Karpas-422 (cell line): ENCODE measurements at regions not wholly inside any gene's neighbourhood (a gene's known extent, or its start where the extent isn't known, plus 50 kb on each side); places are given as distances from the start of the nearest gene placed in this dataset.

ENCODE experiments used
- DNase-seq: peaks from one replicate; pipeline ENCODE4 v3.0.0-alpha.2; 2015
- H2AFZ ChIP-seq: fragments of 200-600 bp; sonication (generic); 2 replicates; pipeline ENCODE4 v1.6.1; 2014; ENCODE audit warnings: antibody characterized with exemption, low read length, mixed read lengths
- H3K27ac ChIP-seq: fragments of 200-600 bp; sonication (generic); 2 replicates; pipeline ENCODE4 v1.5.1; 2014; ENCODE audit warnings: mild to moderate bottlenecking, low read length, moderate library complexity
- H3K27me3 ChIP-seq: fragments of 200-600 bp; sonication (generic); 2 replicates; pipeline ENCODE4 v1.6.1; 2014; ENCODE audit warnings: low read length, mixed read lengths
- H3K36me3 ChIP-seq: fragments of 200-600 bp; sonication (generic); 2 replicates; pipeline ENCODE4 v1.6.1; 2014; ENCODE audit warnings: low read length, mixed read lengths; ENCODE audit not compliant: insufficient read depth
- H3K4me1 ChIP-seq: fragments of 200-600 bp; sonication (generic); 2 replicates; pipeline ENCODE4 v1.6.1; 2014; ENCODE audit warnings: mild to moderate bottlenecking, low read length, mixed read lengths
- H3K4me2 ChIP-seq: fragments of 200-600 bp; sonication (generic); 2 replicates; pipeline ENCODE4 v1.6.1; 2014; ENCODE audit warnings: low read length, low read depth, mild to moderate bottlenecking; ENCODE audit not compliant: poor library complexity, severe bottlenecking
- H3K4me3 ChIP-seq: fragments of 200-600 bp; sonication (generic); 2 replicates; pipeline ENCODE4 v1.5.1; 2014; ENCODE audit warnings: mild to moderate bottlenecking, antibody characterized with exemption, low read length, mixed read lengths
- H3K79me2 ChIP-seq: fragments of 200-600 bp; sonication (generic); 2 replicates; pipeline ENCODE4 v1.6.1; 2014; ENCODE audit warnings: mild to moderate bottlenecking, low read length, mixed read lengths
- H3K9ac ChIP-seq: fragments of 200-600 bp; sonication (generic); 2 replicates; pipeline ENCODE4 v1.6.0; 2014; ENCODE audit warnings: low read length
- H3K9me2 ChIP-seq: fragments of 200-600 bp; sonication (generic), shearing (Covaris generic); replicated peaks from 2 replicates; pipeline ENCODE4 v1.6.0; 2014; ENCODE audit warnings: mild to moderate bottlenecking, low read length, moderate library complexity; ENCODE audit not compliant: insufficient read depth
- H3K9me3 ChIP-seq: fragments of 300-700, 200-600 bp; sonication (generic); 2 replicates; pipeline ENCODE4 v1.6.1; 2014; ENCODE audit warnings: low read length, mixed read lengths
- H4K20me1 ChIP-seq: fragments of 200-600 bp; sonication (generic); 2 replicates; pipeline ENCODE4 v1.6.1; 2014; ENCODE audit warnings: mild to moderate bottlenecking, antibody characterized with exemption, low read length, low read depth; ENCODE audit not compliant: insufficient read depth

DNA sequence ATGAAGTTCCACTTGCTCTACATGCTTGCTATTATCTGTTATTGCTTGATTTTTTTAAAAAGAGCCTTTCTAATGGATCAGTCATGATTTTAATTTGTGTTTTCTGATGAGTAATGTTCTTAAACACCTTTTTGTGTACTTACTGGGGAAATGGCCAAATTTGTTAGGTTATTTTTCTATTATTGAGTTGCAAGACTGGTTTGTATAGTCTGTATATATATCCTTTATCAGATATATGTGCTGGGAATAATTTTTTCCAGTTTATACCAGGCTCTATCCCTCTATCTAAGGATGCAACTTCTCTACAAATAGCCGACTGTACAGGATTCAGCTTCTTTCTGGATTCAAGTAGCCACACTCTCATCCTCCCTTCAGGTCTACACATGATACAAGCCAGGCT, 65.6 kb upstream of the SEC61G start:
- Histone ChIP-seq H3K9me3 (no peaks in the 10 kb centered on the region), H3K27ac (no peak overlapping the region), H2AFZ (no peak overlapping the region), H3K9me2 (no peaks in the 10 kb centered on the region), H4K20me1 (no peaks in the 10 kb centered on the region), H3K9ac (no peak overlapping the region), H3K4me1 (no peaks in the 10 kb centered on the region), H3K79me2 (no peaks in the 10 kb centered on the region), H3K4me2 (no peak overlapping the region), H3K4me3 (no peak overlapping the region), H3K36me3 (no peaks in the 10 kb centered on the region), H3K27me3 (no peaks in the 10 kb centered on the region)
- no peak for DNase-seq

- H4K20me1 ChIP-seq = no peaks in the 10 kb centered on the region
- no peak overlapping the region for H3K27ac ChIP-seq
- H3K36me3 ChIP-seq = no peaks in the 10 kb centered on the region
- H3K9me3 ChIP-seq = no peaks in the 10 kb centered on the region
- H3K9me2 ChIP-seq = no peaks in the 10 kb centered on the region
- no peaks in the 10 kb centered on the region for H3K79me2 ChIP-seq
- no peaks in the 10 kb centered on the region for H3K27me3 ChIP-seq
- H3K4me1 ChIP-seq = no peaks in the 10 kb centered on the region
- H2AFZ ChIP-seq = no peak overlapping the region
- no peak overlapping the region for H3K9ac ChIP-seq
- H3K4me3 ChIP-seq = no peak overlapping the region
- no peak overlapping the region for H3K4me2 ChIP-seq
- no peak for DNase-seq
Measured at GRCh38 chr7:54825368-54825767, 66.4 kb upstream of the SEC61G start.

- Histone ChIP-seq H3K9ac (no peak overlapping the region), H3K4me3 (no peak overlapping the region)
Measured at GRCh38 chr7:54827734-54828133, 68.7 kb upstream of the SEC61G start.

DNA sequence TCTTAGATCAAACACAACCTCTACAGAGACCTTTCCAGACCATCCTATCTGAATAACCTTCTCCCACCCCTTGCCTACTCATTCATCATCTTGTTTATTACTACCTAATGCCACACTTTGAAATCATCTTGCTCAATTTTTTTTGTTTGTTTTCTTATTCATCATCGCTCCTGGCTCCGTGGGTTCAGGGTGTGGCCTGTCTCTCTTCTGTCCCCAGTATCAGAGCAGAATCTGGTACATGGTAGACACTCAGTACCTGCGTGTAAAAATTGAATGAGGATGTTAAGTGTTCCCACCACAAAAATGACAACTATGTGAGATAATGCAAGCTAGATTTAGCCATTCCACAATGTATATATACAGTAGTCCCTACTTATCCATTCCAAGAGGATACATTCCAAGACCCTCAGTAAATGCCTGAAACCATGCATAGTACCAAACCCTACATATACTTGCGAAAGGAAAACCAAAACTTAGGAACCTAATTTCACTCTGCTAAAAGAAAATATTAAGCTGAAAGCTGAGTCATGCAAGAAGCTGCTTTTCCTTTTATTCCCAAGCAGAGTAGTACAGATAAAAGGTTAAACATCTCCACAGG, 72.1 kb upstream of the SEC61G start:
- Histone ChIP-seq H3K9me3 (no peaks in the 10 kb centered on the region), H3K9ac (no peak overlapping the region), H3K27me3 (no peaks in the 10 kb centered on the region), H3K36me3 (no peaks in the 10 kb centered on the region), H3K79me2 (no peaks in the 10 kb centered on the region), H3K9me2 (no peaks in the 10 kb centered on the region), H2AFZ (no peak overlapping the region), H4K20me1 (no peaks in the 10 kb centered on the region), H3K4me1 (no peaks in the 10 kb centered on the region), H3K4me3 (no peak overlapping the region), H3K27ac (no peak overlapping the region), H3K4me2 (no peak overlapping the region)
- DNase-seq = no peak

More at GRCh38 chr7:54827734-54828133, 68.7 kb upstream of the SEC61G start:
- no peak overlapping the region for H2AFZ ChIP-seq
- H4K20me1 ChIP-seq = no peaks in the 10 kb centered on the region
- H3K79me2 ChIP-seq = no peaks in the 10 kb centered on the region
- H3K9me3 ChIP-seq = no peaks in the 10 kb centered on the region
- H3K36me3 ChIP-seq = no peaks in the 10 kb centered on the region
- no peaks in the 10 kb centered on the region for H3K27me3 ChIP-seq
- H3K27ac ChIP-seq = no peak overlapping the region
- no peak overlapping the region for H3K4me2 ChIP-seq
- H3K4me1 ChIP-seq = no peaks in the 10 kb centered on the region
- no peak for DNase-seq
- H3K9me2 ChIP-seq = no peaks in the 10 kb centered on the region

DNA sequence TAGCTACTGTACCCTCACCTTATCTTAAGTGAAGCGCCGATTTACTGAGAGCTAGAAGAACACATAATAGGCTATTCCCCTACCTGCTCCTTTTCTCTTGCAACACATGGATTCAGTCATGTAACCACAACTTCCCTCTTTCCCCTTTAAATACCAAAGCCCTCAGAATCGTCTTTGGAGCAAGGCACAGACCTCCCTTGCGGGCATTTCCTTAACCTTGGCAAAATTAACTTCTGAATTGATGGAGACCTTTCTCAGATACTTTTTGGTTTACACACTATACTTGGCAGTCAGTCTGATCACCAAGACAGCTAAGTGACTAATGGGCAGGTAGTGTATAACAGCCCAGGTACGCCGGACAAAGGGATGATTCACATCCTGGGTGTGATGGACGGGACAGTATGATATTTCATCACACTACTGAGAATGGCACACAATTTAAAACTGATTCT, 72.7 kb upstream of the SEC61G start:
- no peaks in the 10 kb centered on the region for H3K27me3 ChIP-seq
- no peaks in the 10 kb centered on the region for H3K9me3 ChIP-seq
- H3K79me2 ChIP-seq = no peaks in the 10 kb centered on the region
- no peak for DNase-seq
- H2AFZ ChIP-seq = no peak overlapping the region
- H3K4me3 ChIP-seq = no peak overlapping the region
- H4K20me1 ChIP-seq = no peaks in the 10 kb centered on the region
- no peaks in the 10 kb centered on the region for H3K36me3 ChIP-seq
- H3K4me2 ChIP-seq = no peak overlapping the region
- H3K9me2 ChIP-seq = no peaks in the 10 kb centered on the region
- H3K27ac ChIP-seq = no peak overlapping the region
- no peak overlapping the region for H3K9ac ChIP-seq
- H3K4me1 ChIP-seq = no peaks in the 10 kb centered on the region

GRCh38 chr7:54833001-54833467, 74.0 kb upstream of the SEC61G start:
- H4K20me1 ChIP-seq = no peaks in the 10 kb centered on the region
- H3K9me3 ChIP-seq = no peaks in the 10 kb centered on the region
- H3K4me3 ChIP-seq = no peak overlapping the region
- no peak for DNase-seq
- no peak overlapping the region for H3K4me2 ChIP-seq
- no peak overlapping the region for H3K9ac ChIP-seq
- H3K36me3 ChIP-seq = no peaks in the 10 kb centered on the region
- no peaks in the 10 kb centered on the region for H3K4me1 ChIP-seq
- no peak overlapping the region for H2AFZ ChIP-seq
- no peak overlapping the region for H3K27ac ChIP-seq
- no peaks in the 10 kb centered on the region for H3K79me2 ChIP-seq
- H3K27me3 ChIP-seq = no peaks in the 10 kb centered on the region
- no peaks in the 10 kb centered on the region for H3K9me2 ChIP-seq

DNA sequence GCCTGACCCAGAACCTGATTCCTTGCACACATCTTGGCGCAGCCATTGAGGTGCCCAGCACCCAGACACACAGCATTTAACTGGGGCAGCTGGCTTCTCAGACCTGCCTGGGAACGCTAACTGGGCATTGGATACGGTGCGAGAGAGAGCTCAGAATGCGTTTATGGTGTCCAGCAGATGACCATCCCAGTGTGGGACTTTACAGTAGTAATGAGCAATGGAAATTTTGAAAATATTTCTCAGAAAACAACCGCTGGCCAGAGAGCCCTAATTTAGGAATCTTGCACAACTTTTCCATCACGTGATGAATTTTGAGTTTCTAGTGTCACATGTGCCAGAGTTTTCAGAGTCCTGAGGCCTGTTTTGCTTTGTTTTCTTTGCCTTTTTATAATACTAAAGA, 78.2 kb upstream of the SEC61G start:
- Histone ChIP-seq H2AFZ (no peak overlapping the region), H4K20me1 (no peaks in the 10 kb centered on the region), H3K9me3 (no peaks in the 10 kb centered on the region), H3K27me3 (no peaks in the 10 kb centered on the region), H3K9me2 (no peaks in the 10 kb centered on the region), H3K27ac (no peak overlapping the region), H3K9ac (no peak overlapping the region), H3K4me2 (no peak overlapping the region), H3K4me3 (no peak overlapping the region), H3K36me3 (no peaks in the 10 kb centered on the region), H3K4me1 (no peaks in the 10 kb centered on the region), H3K79me2 (no peaks in the 10 kb centered on the region)
- no peak for DNase-seq

GRCh38 chr7:54837761-54838160, 78.8 kb upstream of the SEC61G start:
- Histone ChIP-seq H3K9ac (no peak overlapping the region), H3K4me3 (no peak overlapping the region), H3K36me3 (no peaks in the 10 kb centered on the region), H2AFZ (no peak overlapping the region), H3K9me2 (no peaks in the 10 kb centered on the region), H3K27me3 (no peaks in the 10 kb centered on the region), H3K79me2 (no peaks in the 10 kb centered on the region), H3K4me2 (no peak overlapping the region), H3K27ac (no peak overlapping the region), H3K4me1 (no peaks in the 10 kb centered on the region), H3K9me3 (no peaks in the 10 kb centered on the region), H4K20me1 (no peaks in the 10 kb centered on the region)
- DNase-seq = no peak
